Lower leg skin (tissue), 4 donors: ENCODE measurements at regions not wholly inside any gene's neighbourhood (a gene's known extent, or its start where the extent isn't known, plus 50 kb on each side); places are given as distances from the start of the nearest gene placed in this dataset.

Source experiments
- DNase-seq, 2 donors: peaks; one replicate each; pipeline ENCODE4 v3.0.0-alpha.2; 2019; ENCODE audit warnings: low spot score in 2 of 2
- H3K4me3 ChIP-seq: fragments of 200-600 bp; sonication (generic); 2 replicates; pipeline ENCODE4 v1.5.1; 2017; ENCODE audit warnings: mild to moderate bottlenecking, low read depth; ENCODE audit not compliant: poor library complexity, severe bottlenecking
- POLR2A ChIP-seq, 2 donors: fragments of 450-650 bp; IDR thresholded peaks; one replicate each; pipeline ENCODE4 v1.6.1; 2016 to 2017; ENCODE audit warnings: antibody characterized with exemption in 2 of 2, mild to moderate bottlenecking in 1 of 2, moderate library complexity in 1 of 2
- WGBS, 2 donors: methylation state at CpG; one replicate each; pipeline ENCODE4 v1.1.5; 2018; 5-methylcytosine and 5-hydroxymethylcytosine counted together
- intact Hi-C: fragments of 100-400 bp; cut with DNase I; formaldehyde crosslinking; loops from one replicate; pipeline ENCODE4 v1.15.0; 2023; ENCODE audit warnings: low total_unique reads
- TF ChIP-seq, protein P1 (sequence below), 3 donors: fragments of 450-650 bp; IDR thresholded peaks; one replicate each; pipeline ENCODE4 v1.5.1; 2016; ENCODE audit warnings: antibody characterized with exemption in 3 of 3, mild to moderate bottlenecking in 3 of 3, moderate library complexity in 2 of 3

DNA sequence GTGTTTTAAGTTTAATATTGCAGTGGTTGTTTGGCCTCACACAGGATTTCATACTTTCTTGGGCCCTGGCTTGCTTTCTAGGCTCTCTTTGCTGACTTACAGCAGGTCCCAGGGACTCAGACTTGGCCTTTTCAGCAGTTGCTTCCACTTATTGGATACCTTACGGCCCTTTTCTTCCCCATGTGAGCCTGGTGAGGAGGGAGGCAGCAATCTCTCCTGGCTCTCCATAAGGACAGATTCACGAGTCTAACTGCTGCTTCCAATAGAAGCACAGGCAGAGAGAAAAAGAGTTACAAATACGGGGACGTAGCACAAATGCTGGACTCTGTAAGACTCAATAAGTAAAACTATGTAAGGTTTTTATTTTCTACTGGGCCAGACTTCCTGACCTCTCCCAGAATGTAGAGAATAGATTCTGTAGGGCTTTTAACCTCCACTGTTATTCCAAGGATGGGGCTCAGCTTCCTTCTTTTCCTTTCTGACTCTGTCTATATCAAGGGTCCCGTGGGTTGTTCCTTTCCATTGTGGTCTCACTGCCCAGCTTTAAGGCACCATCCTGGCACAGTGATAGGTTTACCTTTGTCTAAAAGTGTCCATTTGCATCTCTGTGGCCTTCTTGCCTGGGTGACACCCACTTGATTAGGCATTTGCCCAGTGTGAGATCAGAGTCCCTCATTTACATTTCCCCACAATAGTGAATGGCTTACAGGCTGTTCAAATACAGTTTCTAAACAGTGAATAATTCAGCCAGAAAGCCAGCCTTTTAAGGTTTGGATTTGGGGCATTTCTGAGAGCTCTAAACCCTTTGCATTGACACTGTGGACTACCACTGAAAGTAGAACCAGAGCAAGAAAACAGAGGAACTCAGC lies 92.8 kb downstream of the RASSF10 start:
- 76 to 77% methylated on average over 5 of the region's 5 CpGs for WGBS, 2 donors

DNA sequence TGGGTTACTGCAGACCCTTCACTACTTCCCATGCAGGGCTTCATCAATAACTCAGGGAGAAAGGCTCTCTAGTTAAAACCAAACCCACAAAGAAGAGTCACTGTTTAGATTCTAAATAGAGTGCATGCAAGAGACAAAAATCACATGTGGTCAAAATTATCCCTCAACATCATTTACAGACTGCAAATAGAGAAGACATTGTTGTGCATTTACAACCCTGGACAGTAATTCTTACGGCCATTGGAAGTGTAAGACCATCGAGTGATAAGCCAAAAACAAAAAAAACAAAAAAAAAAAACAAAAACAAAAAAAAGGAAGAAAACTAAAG lies 93.4 kb downstream of the RASSF10 start:
- WGBS, 2 donors = 54 to 60% methylated on average over 2 of the region's 2 CpGs
- H3K4me3 ChIP-seq = no peak overlapping the region
- intact Hi-C loops = no loop called here
- no peak for DNase-seq
- TF ChIP-seq, protein P1, sequence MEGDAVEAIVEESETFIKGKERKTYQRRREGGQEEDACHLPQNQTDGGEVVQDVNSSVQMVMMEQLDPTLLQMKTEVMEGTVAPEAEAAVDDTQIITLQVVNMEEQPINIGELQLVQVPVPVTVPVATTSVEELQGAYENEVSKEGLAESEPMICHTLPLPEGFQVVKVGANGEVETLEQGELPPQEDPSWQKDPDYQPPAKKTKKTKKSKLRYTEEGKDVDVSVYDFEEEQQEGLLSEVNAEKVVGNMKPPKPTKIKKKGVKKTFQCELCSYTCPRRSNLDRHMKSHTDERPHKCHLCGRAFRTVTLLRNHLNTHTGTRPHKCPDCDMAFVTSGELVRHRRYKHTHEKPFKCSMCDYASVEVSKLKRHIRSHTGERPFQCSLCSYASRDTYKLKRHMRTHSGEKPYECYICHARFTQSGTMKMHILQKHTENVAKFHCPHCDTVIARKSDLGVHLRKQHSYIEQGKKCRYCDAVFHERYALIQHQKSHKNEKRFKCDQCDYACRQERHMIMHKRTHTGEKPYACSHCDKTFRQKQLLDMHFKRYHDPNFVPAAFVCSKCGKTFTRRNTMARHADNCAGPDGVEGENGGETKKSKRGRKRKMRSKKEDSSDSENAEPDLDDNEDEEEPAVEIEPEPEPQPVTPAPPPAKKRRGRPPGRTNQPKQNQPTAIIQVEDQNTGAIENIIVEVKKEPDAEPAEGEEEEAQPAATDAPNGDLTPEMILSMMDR (IDR thresholded peaks at IDR 0.05) = no peak
- TF ChIP-seq POLR2A (IDR thresholded peaks at IDR 0.05) = no peak

More for the DNA sequence above, 92.8 kb downstream of the RASSF10 start:
- DNase-seq = no peak
- intact Hi-C loops = no loop called here
- no peak for TF ChIP-seq POLR2A (IDR thresholded peaks at IDR 0.05)
- TF ChIP-seq, protein P1 (IDR thresholded peaks at IDR 0.05) = no peak
- H3K4me3 ChIP-seq = no peak overlapping the region

DNA sequence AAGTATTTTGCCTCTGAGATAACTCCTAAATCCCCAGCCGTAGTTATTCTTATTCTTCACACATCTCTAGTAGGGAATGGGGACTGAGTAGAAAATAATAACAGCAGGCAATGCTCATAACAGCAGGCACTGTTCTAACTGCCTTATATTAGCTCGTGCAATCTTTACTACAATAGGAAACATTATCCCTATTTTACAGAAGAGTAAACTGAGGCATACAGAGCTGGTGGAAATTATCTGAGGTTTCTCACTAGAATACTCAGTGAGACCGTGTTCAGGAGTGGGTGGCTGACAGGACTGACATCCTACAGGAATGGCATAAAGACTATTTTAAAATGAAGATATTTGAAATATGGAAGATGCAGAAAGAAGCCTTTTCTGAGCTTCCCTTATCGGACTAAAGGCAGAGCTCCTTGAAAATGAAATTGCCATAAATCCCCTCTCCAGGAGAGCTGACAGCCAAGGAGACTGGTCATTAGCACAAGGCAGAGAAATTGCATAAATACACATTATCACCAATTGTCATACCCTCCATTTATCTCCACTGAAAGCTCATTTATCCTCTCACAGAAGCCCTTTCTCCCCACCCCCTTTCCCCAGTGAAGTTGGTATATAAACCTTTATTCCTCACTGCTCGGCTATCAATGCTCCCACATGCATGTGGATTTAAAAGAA lies 93.9 kb downstream of the RASSF10 start:
- intact Hi-C loops = no loop called here
- DNase-seq = no peak
- no peak overlapping the region for H3K4me3 ChIP-seq
- WGBS, 2 donors = 78 to 79% methylated on average over 5 of the region's 5 CpGs
- TF ChIP-seq, protein P1 (IDR thresholded peaks at IDR 0.05) = no peak
- no peak for TF ChIP-seq POLR2A (IDR thresholded peaks at IDR 0.05)

DNA sequence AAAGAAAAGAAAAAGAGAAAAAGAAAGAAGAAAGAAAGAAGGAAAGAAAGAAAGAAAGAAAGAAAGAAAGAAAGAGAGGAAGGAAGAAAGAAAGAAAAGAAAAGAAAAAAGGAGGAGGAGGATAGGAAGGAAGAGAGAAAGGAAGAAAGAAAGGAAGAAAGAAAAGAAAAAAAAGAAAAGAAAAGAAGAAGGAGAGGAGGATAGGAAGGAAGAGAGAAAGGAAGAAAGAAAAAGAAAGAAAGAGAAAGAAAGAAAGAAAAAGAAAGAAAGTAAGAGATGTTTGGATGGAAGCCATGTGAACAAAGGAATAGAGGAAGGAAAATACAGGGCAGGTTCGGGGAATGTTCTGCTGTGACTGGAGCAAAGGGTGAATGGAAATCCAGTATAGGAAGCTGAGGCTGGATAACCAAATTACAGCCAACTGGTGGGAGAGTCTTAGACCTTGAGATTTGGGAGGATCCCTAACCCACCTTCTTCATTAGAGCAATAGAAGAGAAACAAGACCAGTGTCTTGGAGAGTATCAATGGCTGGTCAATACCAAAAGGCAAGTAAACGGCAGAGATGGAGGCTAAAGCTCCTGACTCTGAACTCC lies 94.9 kb downstream of the RASSF10 start:
- intact Hi-C loops = no loop called here
- H3K4me3 ChIP-seq = no peak overlapping the region
- TF ChIP-seq, protein P1 (IDR thresholded peaks at IDR 0.05) = no peak
- DNase-seq = no peak
- 41 to 81% methylated on average over 2 of the region's 2 CpGs for WGBS, 2 donors

DNA sequence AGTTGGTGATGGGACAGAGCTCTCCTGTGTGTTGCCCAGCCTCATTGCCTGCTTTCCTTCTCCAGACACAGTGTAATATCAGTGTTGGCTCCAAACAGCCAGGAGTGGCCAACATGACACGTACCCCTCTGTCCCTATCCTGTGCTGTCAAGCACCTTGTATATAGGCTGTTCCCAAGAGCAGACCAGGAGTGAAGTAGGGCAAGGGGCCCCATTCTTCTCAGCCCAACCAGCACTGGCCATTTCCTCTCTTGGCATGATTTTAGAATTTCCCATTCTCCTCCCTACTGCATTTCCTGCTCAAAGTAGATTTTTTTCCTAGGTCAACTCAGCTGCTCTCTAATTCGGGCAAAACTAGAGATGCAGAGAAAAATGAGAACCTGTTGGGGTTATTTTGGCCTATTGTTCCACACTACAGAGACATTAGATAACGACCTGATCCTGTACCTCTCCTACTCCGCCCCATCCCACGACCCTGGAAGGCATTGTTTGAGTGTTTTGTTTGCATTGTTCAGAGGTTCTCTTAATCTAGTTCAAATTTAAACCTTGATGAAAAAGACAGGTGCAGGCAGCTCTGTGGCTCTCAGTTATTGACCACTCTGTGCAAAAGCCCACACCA lies 95.6 kb downstream of the RASSF10 start:
- no peak for TF ChIP-seq POLR2A (IDR thresholded peaks at IDR 0.05)
- TF ChIP-seq, protein P1 (IDR thresholded peaks at IDR 0.05) = no peak
- no peak overlapping the region for H3K4me3 ChIP-seq
- WGBS, 2 donors = 65 to 76% methylated on average over 5 of the region's 5 CpGs
- intact Hi-C loops = no loop called here
- DNase-seq = no peak
